ENCODE measurements at regions not wholly inside any gene's neighbourhood (a gene's known extent, or its start where the extent isn't known, plus 50 kb on each side); places are given as distances from the start of the nearest gene placed in this dataset.
"Not testable (repeated sequence)": the region's sequence is repeated elsewhere in the genome, so short reads cannot be mapped to it uniquely, and the experiment has no call there.

GRCh38 chr2:129504646-129505045 is 474.8 kb upstream of the RAB6C start:
- no peak for DNase-seq (ENCODE audit: low read depth in 2 of 2)

- DNase-seq (ENCODE audit: low read depth in 2 of 2), result no peak
Measured at GRCh38 chr2:129518937-129519336, 460.5 kb upstream of the RAB6C start.

DNA sequence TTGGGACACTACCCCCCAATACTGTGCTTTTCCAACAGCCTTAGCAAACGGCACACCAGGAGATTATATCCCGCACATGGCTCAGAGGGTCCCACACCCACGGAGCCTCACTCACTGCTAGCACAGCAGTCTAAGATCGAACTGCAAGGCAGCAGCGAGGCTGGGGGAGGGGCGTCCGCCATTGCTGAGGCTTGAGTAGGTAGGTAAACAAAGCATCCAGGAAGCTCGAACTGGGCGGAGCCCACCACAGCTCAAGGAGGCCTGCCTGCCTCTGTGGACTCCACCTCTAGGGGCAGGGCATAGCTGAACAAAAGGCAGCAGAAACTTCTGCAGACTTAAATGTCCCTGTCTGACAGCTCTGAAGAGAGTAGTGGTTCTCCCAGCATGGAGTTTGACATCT is 447.3 kb upstream of the RAB6C start:
- not testable (repeated sequence) for DNase-seq (ENCODE audit: low read depth in 2 of 2)

- no peak for DNase-seq (ENCODE audit: low read depth in 2 of 2)
Measured at GRCh38 chr2:129548880-129549279, 430.6 kb upstream of the RAB6C start.

DNA sequence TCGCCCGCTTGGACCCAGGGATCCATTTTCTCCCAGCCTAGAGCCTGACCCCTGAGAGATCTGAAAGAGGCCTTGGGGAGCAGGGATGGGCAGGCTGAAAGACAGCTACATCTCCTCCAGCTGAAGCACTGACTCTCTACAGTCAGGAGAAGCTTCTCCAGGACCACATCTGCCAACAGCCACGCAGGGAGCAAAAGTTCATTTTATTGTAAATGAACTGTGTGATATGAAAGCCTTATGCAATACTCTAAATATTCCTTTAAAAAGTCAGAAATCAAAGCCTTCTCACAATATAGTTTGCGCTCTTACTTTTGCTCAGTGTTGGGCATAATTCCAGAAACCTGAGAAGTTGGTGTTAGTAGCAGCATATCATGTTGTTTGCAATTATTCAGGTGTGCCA is 428.9 kb upstream of the RAB6C start:
- DNase-seq (ENCODE audit: low read depth in 2 of 2), result no peak

- no peak for DNase-seq (ENCODE audit: low read depth in 2 of 2)
Measured at GRCh38 chr2:129554373-129554772, 425.1 kb upstream of the RAB6C start.

DNA sequence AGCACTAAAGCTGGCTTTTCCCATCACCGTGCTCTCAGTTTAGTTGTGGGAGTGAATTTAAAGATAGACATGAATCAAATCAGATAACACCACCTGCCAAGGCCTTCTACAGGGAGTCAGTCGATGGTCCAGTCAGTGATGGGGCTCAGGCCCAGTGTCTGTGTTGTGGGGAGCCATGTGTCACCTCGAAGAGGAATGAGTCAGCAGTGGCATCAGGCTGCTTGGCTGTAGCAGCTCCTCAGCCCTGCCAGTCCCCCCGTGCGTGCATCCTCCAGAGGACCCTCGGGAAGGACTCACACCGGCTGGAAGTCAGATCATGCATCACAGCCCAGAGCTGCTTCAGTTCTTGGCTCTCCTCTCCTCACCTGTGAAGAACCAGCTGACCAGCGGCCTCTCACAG is 420.4 kb upstream of the RAB6C start:
- no peak for DNase-seq (ENCODE audit: low read depth in 2 of 2)

- DNase-seq (ENCODE audit: low read depth in 2 of 2), result no peak
Measured at GRCh38 chr2:129565551-129566109, 413.8 kb upstream of the RAB6C start.

DNA sequence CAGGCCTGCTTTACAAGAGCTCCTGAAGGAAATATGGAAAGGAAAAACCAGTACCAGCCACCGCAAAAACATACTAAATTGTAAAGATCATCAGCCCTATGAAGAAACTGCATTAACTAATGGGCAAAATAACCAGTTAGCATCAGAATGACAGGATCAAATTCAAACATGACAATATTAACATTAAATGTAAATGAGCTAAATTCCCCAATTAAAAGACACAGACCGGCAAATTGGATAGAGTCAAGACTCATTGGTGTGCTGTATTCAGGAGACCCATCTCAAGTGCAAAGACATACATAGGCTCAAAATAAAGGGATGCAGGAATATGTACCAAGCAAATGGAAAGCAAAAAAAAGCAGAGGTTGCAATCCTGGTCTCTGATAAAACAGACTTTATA is 408.7 kb upstream of the RAB6C start:
- DNase-seq (ENCODE audit: low read depth in 2 of 2), result not testable (repeated sequence)

DNA sequence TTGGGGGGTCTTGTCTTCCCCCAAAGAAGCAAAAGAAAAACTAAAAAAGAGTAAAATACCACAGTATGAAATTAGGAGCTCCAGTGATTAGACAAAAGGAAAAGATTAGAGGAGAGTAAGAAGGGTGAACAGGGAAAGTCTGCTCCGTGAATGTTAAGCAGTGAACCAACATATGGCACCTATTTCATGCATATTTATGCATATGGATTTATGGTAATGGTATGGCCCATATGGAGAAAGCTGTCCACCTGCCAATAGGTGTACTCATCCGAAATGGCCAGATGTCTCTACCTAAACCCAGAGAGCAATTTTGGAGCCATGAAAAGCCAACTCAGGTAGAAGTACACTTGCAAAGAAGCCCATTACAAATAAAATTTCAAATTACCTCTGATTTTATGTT is 404.0 kb upstream of the RAB6C start:
- no peak for DNase-seq (ENCODE audit: low read depth in 2 of 2)

DNA sequence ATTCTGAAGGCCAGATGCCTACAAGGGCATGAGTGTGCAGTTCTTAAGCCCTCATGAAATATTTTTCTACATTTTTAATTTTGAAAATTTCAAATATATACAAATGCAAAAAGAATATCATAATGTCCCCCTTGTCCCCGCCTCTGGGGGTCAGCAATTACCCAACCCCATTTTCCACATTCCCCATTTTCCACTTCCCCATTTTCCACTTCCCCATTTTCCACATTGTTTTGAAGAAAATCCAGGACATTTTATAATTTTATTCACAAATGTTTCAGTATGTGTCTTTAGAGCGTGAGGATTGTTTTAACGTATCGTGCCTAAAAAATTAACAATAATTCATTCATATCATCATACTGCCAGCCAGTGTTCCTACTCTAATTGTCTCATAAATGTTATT is 403.6 kb upstream of the RAB6C start:
- no peak for DNase-seq (ENCODE audit: low read depth in 2 of 2)

DNA sequence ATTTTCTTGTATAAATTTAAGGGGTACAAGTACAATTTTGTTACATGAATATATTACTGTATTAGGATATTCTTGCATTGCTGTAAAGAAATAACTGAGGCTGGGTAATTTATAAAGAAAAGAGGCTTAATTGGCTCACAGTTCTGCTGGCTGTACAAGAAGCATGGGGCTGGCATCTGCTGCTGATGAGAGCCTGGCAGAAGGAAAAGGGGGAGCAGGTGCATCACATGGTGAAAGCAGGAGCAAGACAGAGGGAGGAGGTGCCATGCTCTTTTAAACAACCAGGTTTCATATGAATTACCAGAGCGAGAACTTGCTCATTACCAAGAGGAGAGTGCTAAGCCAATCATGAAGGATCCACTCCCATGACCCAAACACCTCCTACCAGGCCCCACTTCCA is 399.5 kb upstream of the RAB6C start:
- DNase-seq (ENCODE audit: low read depth in 2 of 2), result no peak

- no peak for DNase-seq (ENCODE audit: low read depth in 2 of 2)
Measured at GRCh38 chr2:129585760-129586159, 393.7 kb upstream of the RAB6C start.

DNA sequence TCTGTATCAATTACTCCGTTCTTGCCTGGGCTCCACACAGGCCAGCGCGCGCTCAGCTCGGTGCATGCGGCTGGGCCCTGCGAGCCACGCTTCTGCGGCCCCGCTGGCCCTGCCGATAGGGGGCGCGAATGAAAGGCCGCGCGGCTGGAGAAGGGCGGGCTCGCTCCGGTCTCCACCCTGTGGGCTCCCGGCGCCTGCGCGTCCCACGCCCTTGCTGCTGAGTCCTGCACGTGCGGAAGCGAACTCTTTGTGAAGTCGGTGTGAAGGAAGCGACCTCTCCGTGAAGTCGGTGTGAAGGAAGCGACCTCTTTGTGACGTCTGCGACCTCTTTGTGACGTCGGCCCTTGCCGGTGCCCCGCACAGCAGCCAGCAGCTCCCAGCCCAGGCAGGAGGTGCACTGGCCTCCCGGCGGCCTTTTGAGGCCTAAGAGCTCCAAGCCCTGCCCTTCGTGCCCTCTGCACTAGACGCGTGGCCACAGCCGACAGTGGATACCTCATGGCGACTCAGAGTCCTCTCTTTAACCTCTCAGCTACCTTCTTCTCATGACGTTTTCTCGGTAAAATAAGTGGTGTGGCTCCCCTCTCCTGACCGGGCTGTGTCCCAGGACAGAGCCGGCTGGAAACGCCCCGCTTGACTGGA is 391.9 kb upstream of the RAB6C start:
- no peak for DNase-seq (ENCODE audit: low read depth in 2 of 2)

- no peak for DNase-seq (ENCODE audit: low read depth in 2 of 2)
Measured at GRCh38 chr2:129604560-129604959, 374.9 kb upstream of the RAB6C start.

GRCh38 chr2:129605646-129606045 is 373.8 kb upstream of the RAB6C start:
- no peak for DNase-seq (ENCODE audit: low read depth in 2 of 2)

- no peak for DNase-seq (ENCODE audit: low read depth in 2 of 2)
Measured at GRCh38 chr2:129606496-129607270, 372.8 kb upstream of the RAB6C start.

DNA sequence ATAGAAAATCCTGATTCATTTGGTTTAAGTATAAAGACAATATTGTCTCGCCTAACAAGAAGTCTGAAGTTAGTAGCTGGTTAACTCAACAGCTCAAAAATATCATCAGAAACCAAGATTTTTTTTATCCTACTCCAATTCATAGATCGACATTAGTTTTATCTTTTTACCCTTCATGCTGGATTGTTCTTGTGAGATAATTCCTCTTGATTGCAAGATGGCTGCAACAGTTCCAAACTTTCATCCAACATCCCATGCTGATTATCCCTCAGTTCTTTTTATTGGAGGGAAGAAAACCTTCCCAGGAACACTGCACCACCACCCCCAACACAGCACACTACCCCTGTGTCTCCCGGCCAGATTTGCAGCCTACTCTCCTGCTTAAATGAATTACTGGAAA is 370.2 kb upstream of the RAB6C start:
- DNase-seq (ENCODE audit: low read depth in 2 of 2), result no peak

- DNase-seq (ENCODE audit: low read depth in 2 of 2), result no peak
Measured at GRCh38 chr2:129610766-129611165, 368.7 kb upstream of the RAB6C start.

GRCh38 chr2:129611471-129611870 is 368.0 kb upstream of the RAB6C start:
- DNase-seq (ENCODE audit: low read depth in 2 of 2), result no peak

DNA sequence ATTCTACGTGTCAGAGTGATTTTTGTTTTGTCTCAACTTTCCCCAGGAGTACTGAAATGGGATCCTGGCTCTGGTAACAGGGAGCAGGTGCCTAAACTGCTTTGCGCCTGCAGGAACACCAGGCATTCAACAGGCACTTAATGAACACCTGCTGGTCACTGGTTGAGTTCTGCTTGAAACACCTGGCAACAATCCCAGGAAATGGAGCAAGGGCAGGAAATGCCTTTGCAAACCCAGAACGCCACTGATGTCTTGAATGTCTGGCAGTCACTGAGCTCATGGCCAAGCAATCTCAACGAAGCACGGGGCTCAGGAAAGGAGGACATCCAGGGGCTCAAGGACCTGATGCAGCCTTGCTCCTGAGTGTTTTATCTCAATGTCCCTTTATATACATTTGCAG is 360.0 kb upstream of the RAB6C start:
- DNase-seq (ENCODE audit: low read depth in 2 of 2), result no peak

GRCh38 chr2:129620411-129620810 is 359.1 kb upstream of the RAB6C start:
- DNase-seq (ENCODE audit: low read depth in 2 of 2), result no peak

- DNase-seq (ENCODE audit: low read depth in 2 of 2), result no peak
Measured at GRCh38 chr2:129623783-129624182, 355.7 kb upstream of the RAB6C start.
